ENCODE measurements at regions not wholly inside any gene's neighbourhood (a gene's known extent, or its start where the extent isn't known, plus 50 kb on each side); places are given as distances from the start of the nearest gene placed in this dataset.
"Not testable (repeated sequence)": the region's sequence is repeated elsewhere in the genome, so short reads cannot be mapped to it uniquely, and the experiment has no call there.

- H2AFZ ChIP-seq (ENCODE audit: low read length) = 0 out of 2 replicates have a peak overlapping the region, but pooled peaks have one; percentile 70
- H3K23me2 ChIP-seq (ENCODE audit: low read depth, low read length); POLR2A ChIA-PET (ENCODE audit: partially characterized antibody); H2BK120ac ChIP-seq (replicated peaks; ENCODE audit: low read depth, low read length); H3K79me1 ChIP-seq (ENCODE audit: low read depth, low read length); H2AK5ac ChIP-seq (ENCODE audit: low read depth, low read length); H2BK5ac ChIP-seq (ENCODE audit: low read depth, low read length); H3K36me3 ChIP-seq (ENCODE audit: control insufficient read depth in 2 of 4, insufficient read depth in 4 of 4, low read length in 3 of 4); CTCF ChIA-PET (ENCODE audit: partially characterized antibody); H3K27ac ChIP-seq (ENCODE audit: low read depth, low read length); H3K18ac ChIP-seq (ENCODE audit: extremely low read depth, low read length); H3K9ac ChIP-seq (replicated peaks in 1 of 4; ENCODE audit: extremely low read depth in 1 of 4, low read depth in 3 of 4, low read length in 3 of 4); H3K4ac ChIP-seq (replicated peaks; ENCODE audit: insufficient read length, low read depth, low read length); H4K91ac ChIP-seq (replicated peaks; ENCODE audit: insufficient read length, low read length); FAIRE-seq; H2BK20ac ChIP-seq (ENCODE audit: low read length); H3K4me2 ChIP-seq (ENCODE audit: insufficient read depth in 1 of 2, low read depth in 2 of 2, low read length in 2 of 2); H3K56ac ChIP-seq (replicated peaks; ENCODE audit: insufficient read length, low read depth, low read length); H4K20me1 ChIP-seq (replicated peaks in 1 of 2; ENCODE audit: control insufficient read depth in 1 of 2, insufficient read depth in 2 of 2, low read length in 2 of 2); H4K5ac ChIP-seq (ENCODE audit: insufficient read length, low read depth, low read length); H4K8ac ChIP-seq (ENCODE audit: extremely low read depth, insufficient read depth, low read length); H3K4me1 ChIP-seq (replicated peaks in 1 of 4; ENCODE audit: control insufficient read depth in 3 of 4, insufficient read depth in 4 of 4, low read length in 3 of 4); H3K27me3 ChIP-seq (replicated peaks in 1 of 4; ENCODE audit: control insufficient read depth in 3 of 4, extremely low read depth in 1 of 4, insufficient read depth in 3 of 4, low read length in 3 of 4); H3K9me3 ChIP-seq (ENCODE audit: insufficient read depth in 2 of 2, low read depth in 1 of 2, low read length in 1 of 2); H3K14ac ChIP-seq (ENCODE audit: insufficient read length); H3K23ac ChIP-seq (ENCODE audit: insufficient read length); H3K79me2 ChIP-seq (ENCODE audit: control insufficient read depth in 1 of 2, insufficient read depth in 2 of 2, low read length in 2 of 2); H3K4me3 ChIP-seq (ENCODE audit: extremely low read depth in 1 of 4, insufficient read depth in 2 of 4, low read depth in 3 of 4, low read length in 4 of 4); H2BK15ac ChIP-seq (ENCODE audit: low read length): not testable (repeated sequence)
- 95% methylated on average over 10 of the region's 10 CpGs; no CpG with 5 or more reads in 1 of the 2 experiments for WGBS, 2 experiments (ENCODE audit: extremely low coverage in 1 of 2, insufficient coverage in 1 of 2, insufficient read length in 1 of 2, insufficient replicate concordance in 2 of 2, low coverage in 1 of 2, low lambda C conversion rate in 2 of 2, missing lambda C conversion rate in 1 of 2)
- DNase-seq (ENCODE audit: low read depth in 1 of 2, low spot score in 2 of 2) = peak in 1 of 2 experiments; percentile 56
- peak overlapping the region; percentile 75; the same call in 1 of the 2 replicates for H2BK12ac ChIP-seq (ENCODE audit: low read depth, low read length)
These were observed 132.3 kb upstream of the ISL1 start for GRCh38 chr5:51250957-51251356.

Data from H1 (cell line).